Spleen (tissue), 7 donors: ENCODE measurements at regions not wholly inside any gene's neighbourhood (a gene's known extent, or its start where the extent isn't known, plus 50 kb on each side); places are given as distances from the start of the nearest gene placed in this dataset.
"Not testable (repeated sequence)": the region's sequence is repeated elsewhere in the genome, so short reads cannot be mapped to it uniquely, and the experiment has no call there.

Source experiments
- POLR2A ChIP-seq, 3 donors: fragments of 450-650 bp; IDR thresholded peaks; one replicate each; pipeline ENCODE4 v1.5.1; 2017; ENCODE audit warnings: antibody characterized with exemption in 3 of 3, mild to moderate bottlenecking in 1 of 3
- POLR2AphosphoS5 ChIP-seq, 3 donors: sonication (generic); formaldehyde crosslinking; IDR thresholded peaks; one replicate each; pipeline ENCODE4 v1.5.1; 2017; ENCODE audit warnings: antibody characterized with exemption in 3 of 3
- TF ChIP-seq, protein P1 (sequence below), 11 experiments: fragments of 200-600 bp in 7 of 11; fragments of 450-650 bp in 4 of 11; sonication (generic) in 4 of 11; IDR thresholded peaks in 8 of 11; conservative IDR thresholded peaks in 3 of 11; 1 replicate in 7 of 11; 2 replicates in 4 of 11; pipeline versions ENCODE4 v1.4.0 to v1.8.0; 2016 to 2021; ENCODE audit warnings: antibody characterized with exemption in 11 of 11, inconsistent platforms in 4 of 11, mild to moderate bottlenecking in 1 of 11
- donor health status: DM: no; HTN: no; CAD: no; lungs with moderate emphysema.
- donor health status: DM: no; HTN: no; CAD: no.
- donor health status: DM: no; HTN: no; CAD: no.

DNA sequence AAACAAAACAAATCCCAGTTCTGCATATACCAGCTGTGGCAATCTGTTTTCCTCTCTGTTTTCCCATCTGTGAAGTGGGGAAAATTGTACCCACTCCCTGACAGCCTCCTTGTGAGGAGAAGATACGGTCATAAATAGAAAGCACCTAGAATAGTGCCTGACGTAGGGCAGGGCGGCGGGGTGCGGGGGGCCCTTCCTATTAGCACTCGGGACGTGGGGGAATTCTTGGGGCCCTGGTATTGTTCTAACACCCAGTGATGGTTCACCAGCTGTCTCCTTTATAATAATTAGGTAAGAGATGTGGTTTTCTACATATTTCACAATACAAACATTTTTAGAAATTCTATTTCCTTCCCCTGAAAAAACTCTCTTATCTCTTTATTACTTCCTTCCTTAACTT, 93.4 kb downstream of the NSUN5 start:
- TF ChIP-seq POLR2A, POLR2AphosphoS5 (IDR thresholded peaks at IDR 0.05): not testable (repeated sequence)
- TF ChIP-seq, protein P1, sequence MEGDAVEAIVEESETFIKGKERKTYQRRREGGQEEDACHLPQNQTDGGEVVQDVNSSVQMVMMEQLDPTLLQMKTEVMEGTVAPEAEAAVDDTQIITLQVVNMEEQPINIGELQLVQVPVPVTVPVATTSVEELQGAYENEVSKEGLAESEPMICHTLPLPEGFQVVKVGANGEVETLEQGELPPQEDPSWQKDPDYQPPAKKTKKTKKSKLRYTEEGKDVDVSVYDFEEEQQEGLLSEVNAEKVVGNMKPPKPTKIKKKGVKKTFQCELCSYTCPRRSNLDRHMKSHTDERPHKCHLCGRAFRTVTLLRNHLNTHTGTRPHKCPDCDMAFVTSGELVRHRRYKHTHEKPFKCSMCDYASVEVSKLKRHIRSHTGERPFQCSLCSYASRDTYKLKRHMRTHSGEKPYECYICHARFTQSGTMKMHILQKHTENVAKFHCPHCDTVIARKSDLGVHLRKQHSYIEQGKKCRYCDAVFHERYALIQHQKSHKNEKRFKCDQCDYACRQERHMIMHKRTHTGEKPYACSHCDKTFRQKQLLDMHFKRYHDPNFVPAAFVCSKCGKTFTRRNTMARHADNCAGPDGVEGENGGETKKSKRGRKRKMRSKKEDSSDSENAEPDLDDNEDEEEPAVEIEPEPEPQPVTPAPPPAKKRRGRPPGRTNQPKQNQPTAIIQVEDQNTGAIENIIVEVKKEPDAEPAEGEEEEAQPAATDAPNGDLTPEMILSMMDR (IDR thresholded peaks at IDR 0.05 in 8 of 11, conservative IDR thresholded peaks at IDR 0.05 in 3 of 11), result not testable (repeated sequence)
